K562 (cell line): ENCODE measurements at regions not wholly inside any gene's neighbourhood (a gene's known extent, or its start where the extent isn't known, plus 50 kb on each side); places are given as distances from the start of the nearest gene placed in this dataset.
A peak's percentile ranks its signal among the peaks of the same experiment; 100 is the strongest.

Experiments
- ATAC-seq: fragments of 200-7000 bp; cut with Tn5 transposase; 3 replicates; pipeline ENCODE4 v1.9.1; 2020; ENCODE audit warnings: moderate library complexity
- BruUV-seq: library from RNA; stranded (reverse); fragments of 400-500 nt; replicated peaks from 2 replicates; lab custom pipeline; 2021; lab: Mats Ljungman, UMichigan
- CTCF ChIA-PET: fragments of 300-600 bp; formaldehyde crosslinking; extraction: SDS; loops from one replicate; lab custom pipeline; 2021; ENCODE audit warnings: low intra/inter-chr PET ratio; lab: Yijun Ruan, JAX
- POLR2A ChIA-PET: fragments of 300-600, 350-650 bp; sonication (Branson Sonifier 250); formaldehyde crosslinking; extraction: SDS; loops from one replicate; lab custom pipeline; 2021; ENCODE audit warnings: antibody characterized with exemption, inconsistent platforms; lab: Yijun Ruan, JAX
- DNase-seq, 4 experiments: peaks; one replicate each; pipeline versions ENCODE4 v3.0.0 to v3.0.0-alpha.2; 2011 to 2018; ENCODE audit warnings: low spot score in 3 of 4, mixed read lengths in 3 of 4; ENCODE audit errors: extremely low read depth in 1 of 4
- FAIRE-seq: peaks from 2 replicates; lab custom pipeline; 2011; peaks lifted over from hg19 to GRCh38; lab: Jason Lieb, UNC
- H2AFZ ChIP-seq: 2 replicates; pipeline ENCODE4 v1.6.0; 2011; ENCODE audit warnings: low read depth, low read length, control low read depth, inconsistent platforms
- H3K27ac ChIP-seq: fragments of 200-600 bp; 3 replicates; pipeline ENCODE4 v1.8.0; 2011; ENCODE audit warnings: low read depth, mild to moderate bottlenecking, control low read depth, inconsistent platforms, low read length, moderate library complexity, mixed read lengths; ENCODE audit errors: extremely low read depth
- H3K27me3 ChIP-seq, 2 experiments: fragments of 300-600 bp in 1 of 2; 2 replicates in 1 of 2; 3 replicates in 1 of 2; pipeline versions ENCODE4 v1.6.0 to v1.8.0; 2011; ENCODE audit warnings: inconsistent platforms in 2 of 2, low read length in 2 of 2, mild to moderate bottlenecking in 1 of 2, mixed read lengths in 1 of 2, moderate library complexity in 1 of 2; ENCODE audit not compliant: control insufficient read depth in 2 of 2, insufficient read depth in 2 of 2
- H3K36me3 ChIP-seq: fragments of 300-600 bp; 3 replicates; pipeline ENCODE4 v1.8.0; 2011; ENCODE audit warnings: mild to moderate bottlenecking, low read length, inconsistent platforms; ENCODE audit not compliant: control insufficient read depth, insufficient read depth
- H3K4me1 ChIP-seq, 2 experiments: fragments of 200-600 bp in 1 of 2; replicated peaks in 1 of 2; 2 replicates in 1 of 2; 3 replicates in 1 of 2; pipeline versions ENCODE4 v1.5.1 to v1.8.0; 2011; ENCODE audit warnings: inconsistent platforms in 2 of 2, low read length in 2 of 2, mild to moderate bottlenecking in 1 of 2, mixed read lengths in 1 of 2, moderate library complexity in 1 of 2; ENCODE audit not compliant: control insufficient read depth in 2 of 2, insufficient read depth in 2 of 2
- H3K4me2 ChIP-seq: 2 replicates; pipeline ENCODE4 v1.6.1; 2011; ENCODE audit warnings: low read length, control low read depth, inconsistent platforms, mixed read lengths; ENCODE audit not compliant: insufficient read depth
- H3K4me3 ChIP-seq: fragments of 200-600 bp; sonication (generic), shearing (Covaris generic); 2 replicates; pipeline ENCODE4 v1.5.1; 2016; ENCODE audit warnings: control low read depth, inconsistent platforms
- H3K79me2 ChIP-seq: fragments of 200-600 bp; 3 replicates; pipeline ENCODE4 v1.8.0; 2011; ENCODE audit warnings: low read length, inconsistent platforms; ENCODE audit not compliant: control insufficient read depth, insufficient read depth
- H3K9ac ChIP-seq, 2 experiments: 2 replicates each; pipeline versions ENCODE4 v1.6.0 to v1.6.1; 2011; ENCODE audit warnings: low read depth in 2 of 2, low read length in 2 of 2, control low read depth in 1 of 2, inconsistent platforms in 1 of 2, mild to moderate bottlenecking in 1 of 2, mixed read lengths in 1 of 2; ENCODE audit not compliant: insufficient read depth in 1 of 2
- H3K9me1 ChIP-seq: one replicate; pipeline ENCODE4 v1.6.0; 2011; ENCODE audit warnings: inconsistent platforms, mild to moderate bottlenecking, low read length, moderate library complexity; ENCODE audit not compliant: control insufficient read depth, insufficient read depth
- H3K9me3 ChIP-seq: replicated peaks from 2 replicates; pipeline ENCODE4 v1.5.1; 2011; ENCODE audit warnings: low read depth, low read length, inconsistent platforms; ENCODE audit not compliant: control insufficient read depth, insufficient read depth
- H4K20me1 ChIP-seq: replicated peaks from 2 replicates; pipeline ENCODE4 v1.6.1; 2011; ENCODE audit warnings: low read length, inconsistent platforms, mixed read lengths; ENCODE audit not compliant: control insufficient read depth, insufficient read depth
- ATF3 ChIP-seq, 2 experiments: fragments of 450-650 bp in 1 of 2; sonication (generic) in 1 of 2; formaldehyde crosslinking in 1 of 2; IDR thresholded peaks in 1 of 2; conservative IDR thresholded peaks in 1 of 2; 2 replicates each; pipeline versions ENCODE4 v1.6.1 to v1.8.1; 2016 to 2023; ENCODE audit warnings: mild to moderate bottlenecking in 2 of 2, moderate library complexity in 2 of 2, inconsistent platforms in 1 of 2, missing genetic modification reagents in 1 of 2
- CBX5 ChIP-seq: IDR thresholded peaks from 2 replicates; pipeline ENCODE4 v1.6.1; 2014; ENCODE audit warnings: low read depth, borderline replicate concordance
- ELF4 ChIP-seq: fragments of 450-650 bp; formaldehyde crosslinking; IDR thresholded peaks from 2 replicates; pipeline ENCODE4 v1.4.0; 2022; ENCODE audit warnings: missing genetic modification characterization
- HDAC6 ChIP-seq: IDR thresholded peaks from 2 replicates; pipeline ENCODE4 v1.6.1; 2012; ENCODE audit warnings: low read depth, mild to moderate bottlenecking, control low read depth, inconsistent platforms, low read length, moderate library complexity
- JUN ChIP-seq, 2 experiments: sonication (generic) in 1 of 2; formaldehyde crosslinking in 1 of 2; IDR thresholded peaks; 2 replicates each; pipeline versions ENCODE4 v1.6.1 to v1.8.0; 2012 to 2022; ENCODE audit warnings: borderline replicate concordance in 2 of 2, mild to moderate bottlenecking in 2 of 2, improper control_type of control experiment in 1 of 2, low read depth in 1 of 2, low read length in 1 of 2, missing genetic modification reagents in 1 of 2
- MAFF ChIP-seq: IDR thresholded peaks from 2 replicates; pipeline ENCODE4 v1.6.1; 2012; ENCODE audit warnings: low read length, improper control_type of control experiment
- NR4A1 ChIP-seq, 2 experiments: fragments of 250-450 bp in 1 of 2; fragments of 450-650 bp in 1 of 2; sonication (Bioruptor Pico) in 1 of 2; IDR thresholded peaks; 2 replicates each; pipeline versions ENCODE4 v1.4.0 to v1.6.1; 2016 to 2020; ENCODE audit warnings: mild to moderate bottlenecking in 2 of 2, missing compliant biosample characterization in 1 of 2, missing genetic modification characterization in 1 of 2, moderate library complexity in 1 of 2
- PHF20 ChIP-seq: fragments of 450-650 bp; IDR thresholded peaks from 2 replicates; pipeline ENCODE4 v1.6.1; 2018; ENCODE audit not compliant: partially characterized antibody
- TCF3 ChIP-seq: sonication (generic); formaldehyde crosslinking; IDR thresholded peaks from 2 replicates; pipeline ENCODE4 v1.4.0; 2020; ENCODE audit warnings: mild to moderate bottlenecking, missing genetic modification reagents
- THRB ChIP-seq: fragments of 450-650 bp; formaldehyde crosslinking; conservative IDR thresholded peaks from 2 replicates; pipeline ENCODE4 v1.4.0; 2022; ENCODE audit warnings: mild to moderate bottlenecking, missing genetic modification characterization
- ZC3H11A ChIP-seq: IDR thresholded peaks from 2 replicates; pipeline ENCODE4 v1.6.1; 2012; ENCODE audit warnings: low read depth, low read length, improper control_type of control experiment
- ZNF316 ChIP-seq: fragments of 450-650 bp; IDR thresholded peaks from 2 replicates; pipeline ENCODE4 v1.6.1; 2016
- ZZZ3 ChIP-seq: fragments of 450-650 bp; IDR thresholded peaks from 2 replicates; pipeline ENCODE4 v1.6.1; 2016; ENCODE audit warnings: antibody characterized with exemption, mild to moderate bottlenecking, moderate library complexity
- WGBS: fragments of 100-300 bp; shearing (Covaris generic); methylation state at CpG from one replicate; pipeline ENCODE4 v1.1.6; 2016; ENCODE audit warnings: low coverage, mixed read lengths; ENCODE audit not compliant: insufficient coverage; ENCODE audit errors: missing lambda C conversion rate; 5-methylcytosine and 5-hydroxymethylcytosine counted together
- in situ Hi-C: fragments of 300-500 bp; cut with MboI; formaldehyde crosslinking; loops from 4 replicates; pipeline ENCODE4 v1.15.0; 2018; ENCODE audit warnings: inconsistent platforms, mixed read lengths
- intact Hi-C: fragments of 100-400 bp; cut with micrococcal nuclease; formaldehyde crosslinking; loops from 2 replicates; pipeline ENCODE4 v1.14.2; 2022
- TF ChIP-seq, protein P1 (sequence below): fragments of 450-650 bp; IDR thresholded peaks from 2 replicates; pipeline ENCODE4 v1.6.1; 2016; ENCODE audit warnings: missing biosample characterization, missing genetic modification characterization

DNA sequence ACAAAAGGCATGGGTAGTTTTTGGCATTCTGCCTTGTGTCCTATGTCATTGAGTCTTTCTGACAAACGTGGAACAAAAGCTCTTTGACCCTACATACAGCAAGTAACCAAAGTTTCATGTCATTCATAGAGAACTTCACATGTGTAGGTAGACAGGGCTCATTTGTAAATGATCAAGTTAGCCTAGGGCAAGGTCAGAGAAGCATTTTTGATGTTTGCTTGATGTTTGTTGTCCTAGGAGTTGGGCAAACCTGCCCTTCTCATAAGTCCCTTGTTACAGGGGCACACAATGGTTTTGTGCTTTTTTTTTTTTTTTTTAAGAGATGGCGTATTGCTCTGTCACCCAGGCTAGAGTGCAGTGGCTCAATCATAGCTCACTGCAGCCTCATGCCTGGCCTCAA lies 83.3 kb upstream of the FAM136A start:
- H3K9me3 ChIP-seq: no peaks in the 10 kb centered on the region
- no TSS peak for BruUV-seq
- no peak overlapping the region for H3K27ac ChIP-seq
- H3K9ac ChIP-seq: no peak overlapping the region
- POLR2A ChIA-PET: interaction anchor here (0.6 kb wide), 1 partner anchor 517 kb away, joined by 3 read pairs; no protein-coding TSS in a partner anchor
- H3K4me2 ChIP-seq: no peak overlapping the region
- TF ChIP-seq ELF4 (CRISPR knock-in tag): no peak
- no peak for TF ChIP-seq MAFF
- TF ChIP-seq, protein P1, sequence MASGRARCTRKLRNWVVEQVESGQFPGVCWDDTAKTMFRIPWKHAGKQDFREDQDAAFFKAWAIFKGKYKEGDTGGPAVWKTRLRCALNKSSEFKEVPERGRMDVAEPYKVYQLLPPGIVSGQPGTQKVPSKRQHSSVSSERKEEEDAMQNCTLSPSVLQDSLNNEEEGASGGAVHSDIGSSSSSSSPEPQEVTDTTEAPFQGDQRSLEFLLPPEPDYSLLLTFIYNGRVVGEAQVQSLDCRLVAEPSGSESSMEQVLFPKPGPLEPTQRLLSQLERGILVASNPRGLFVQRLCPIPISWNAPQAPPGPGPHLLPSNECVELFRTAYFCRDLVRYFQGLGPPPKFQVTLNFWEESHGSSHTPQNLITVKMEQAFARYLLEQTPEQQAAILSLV (tag): no peak
- TF ChIP-seq THRB (CRISPR knock-in tag): no peak
- TF ChIP-seq ZZZ3: no peak
- no peak for TF ChIP-seq JUN (IDR thresholded peaks at IDR 0.05; ENCODE audit: borderline replicate concordance, low read depth, low read length)
- TF ChIP-seq JUN (CRISPR knock-in tag; IDR thresholded peaks at IDR 0.05; ENCODE audit: borderline replicate concordance): no peak
- no peak for TF ChIP-seq ZC3H11A
- TF ChIP-seq ATF3 (IDR thresholded peaks at IDR 0.05): no peak
- TF ChIP-seq ATF3 (CRISPR knock-in tag; conservative IDR thresholded peaks at IDR 0.05): no peak
- no peak for TF ChIP-seq NR4A1 (CRISPR knock-in tag; IDR thresholded peaks at IDR 0.05)
- no peak for TF ChIP-seq NR4A1 (tag; IDR thresholded peaks at IDR 0.05)
- TF ChIP-seq PHF20: no peak
- no peak for TF ChIP-seq ZNF316
- no peak for TF ChIP-seq HDAC6
- no peak for TF ChIP-seq CBX5
- TF ChIP-seq TCF3 (CRISPR knock-in tag): no peak
- TF ChIP-seq, all 486 proteins: peak for 0
- FAIRE-seq (peak; percentile 35), DNase-seq (no peak), ATAC-seq (no peak)
- CTCF ChIA-PET: interaction anchor here (0.7 to 1.3 kb wide), 2 partner anchors 203 to 259 kb away, joined by 3 to 5 read pairs; no protein-coding TSS in a partner anchor
- H3K4me1 ChIP-seq: no peaks in the 10 kb centered on the region
- in situ Hi-C loops (no loop called here), intact Hi-C loops (loop anchor here (10.0 kb wide), 1 partner anchor 110 kb away; no protein-coding TSS in a partner anchor)
- H3K79me2 ChIP-seq: no peaks in the 10 kb centered on the region
- peaks cover 6 to 17% of the 10 kb centered on the region in 2 experiments; a peak in 3 of 5 replicates for H3K27me3 ChIP-seq
- no peaks in the 10 kb centered on the region for H4K20me1 ChIP-seq
- no peaks in the 10 kb centered on the region for H3K9me1 ChIP-seq
- H3K36me3 ChIP-seq: no peaks in the 10 kb centered on the region
- WGBS: 0% methylated on average over 2 of the region's 2 CpGs
- no peak overlapping the region for H3K4me3 ChIP-seq
- no peak overlapping the region for H2AFZ ChIP-seq
